HEK293 (cell line): ENCODE measurements at regions not wholly inside any gene's neighbourhood (a gene's known extent, or its start where the extent isn't known, plus 50 kb on each side); places are given as distances from the start of the nearest gene placed in this dataset.

Experiments used
- CTCF ChIA-PET: fragments of 350-600 bp; formaldehyde crosslinking; extraction: SDS; loops from one replicate; lab custom pipeline; 2021; ENCODE audit warnings: antibody characterized with exemption; lab: Yijun Ruan, JAX
- POLR2A ChIA-PET: fragments of 300-600 bp; formaldehyde crosslinking; extraction: SDS; loops from one replicate; lab custom pipeline; 2020; ENCODE audit warnings: antibody characterized with exemption, inconsistent platforms; lab: Yijun Ruan, JAX
- H3K27ac ChIP-seq: fragments of 200-500 bp; sonication (Bioruptor generic); 2 replicates; pipeline ENCODE4 v1.5.1; 2014; ENCODE audit warnings: low read depth, low read length, control low read depth, inconsistent platforms; ENCODE audit errors: extremely low read depth
- H3K36me3 ChIP-seq, 2 experiments: fragments of 200-500 bp in 1 of 2; sonication (Bioruptor generic) in 1 of 2; 1 replicate in 1 of 2; 2 replicates in 1 of 2; pipeline ENCODE4 v1.5.1; 2014 to 2017; ENCODE audit warnings: inconsistent platforms in 2 of 2, low read length in 2 of 2; ENCODE audit not compliant: control insufficient read depth in 2 of 2, insufficient read depth in 1 of 2
- H3K4me1 ChIP-seq: fragments of 200-500 bp; sonication (Bioruptor generic); 2 replicates; pipeline ENCODE4 v1.5.1; 2014; ENCODE audit warnings: mild to moderate bottlenecking, low read length, inconsistent platforms; ENCODE audit not compliant: control insufficient read depth, insufficient read depth
- H3K4me3 ChIP-seq: 2 replicates; pipeline ENCODE4 v1.5.1; 2011; ENCODE audit warnings: low read depth, mild to moderate bottlenecking, control low read depth, low read length, moderate library complexity
- H3K9me3 ChIP-seq: fragments of 200-500 bp; sonication (Bioruptor generic); 2 replicates; pipeline ENCODE4 v1.5.1; 2014; ENCODE audit warnings: low read depth, low read length, inconsistent platforms; ENCODE audit not compliant: control insufficient read depth, insufficient read depth
- BCL11B ChIP-seq: fragments of 450-650 bp; formaldehyde crosslinking; IDR thresholded peaks from 2 replicates; pipeline ENCODE4 v1.5.1; 2016; ENCODE audit warnings: low read depth, missing biosample characterization, missing genetic modification characterization
- FEZF1 ChIP-seq: fragments of 450-650 bp; formaldehyde crosslinking; IDR thresholded peaks from 2 replicates; pipeline ENCODE4 v1.5.1; 2016; ENCODE audit warnings: missing biosample characterization, missing genetic modification characterization
- GFI1B ChIP-seq: fragments of 450-650 bp; formaldehyde crosslinking; IDR thresholded peaks from 2 replicates; pipeline ENCODE4 v1.5.1; 2016; ENCODE audit warnings: missing biosample characterization, missing genetic modification characterization
- GLI2 ChIP-seq: fragments of 450-650 bp; formaldehyde crosslinking; IDR thresholded peaks from 2 replicates; pipeline ENCODE4; 2017; ENCODE audit warnings: missing biosample characterization, missing genetic modification characterization, low read depth, borderline replicate concordance
- KLF16 ChIP-seq: fragments of 450-650 bp; formaldehyde crosslinking; IDR thresholded peaks from 2 replicates; pipeline ENCODE4 v1.5.1; 2017; ENCODE audit warnings: missing biosample characterization, missing genetic modification characterization
- OSR2 ChIP-seq: fragments of 450-650 bp; formaldehyde crosslinking; IDR thresholded peaks from 2 replicates; pipeline ENCODE4 v1.5.1; 2016; ENCODE audit warnings: missing biosample characterization, missing genetic modification characterization
- WT1 ChIP-seq: fragments of 450-650 bp; formaldehyde crosslinking; IDR thresholded peaks from 2 replicates; pipeline ENCODE4 v1.5.1; 2016; ENCODE audit warnings: missing biosample characterization, missing genetic modification characterization
- ZBTB20 ChIP-seq: fragments of 450-650 bp; formaldehyde crosslinking; IDR thresholded peaks from 2 replicates; pipeline ENCODE4 v1.5.1; 2016; ENCODE audit warnings: missing biosample characterization, missing genetic modification characterization
- ZBTB48 ChIP-seq: fragments of 450-650 bp; formaldehyde crosslinking; IDR thresholded peaks from 2 replicates; pipeline ENCODE4 v1.5.1; 2016; ENCODE audit warnings: missing biosample characterization, missing genetic modification characterization
- ZEB2 ChIP-seq: fragments of 450-650 bp; formaldehyde crosslinking; IDR thresholded peaks from 2 replicates; pipeline ENCODE4 v1.5.1; 2016; ENCODE audit warnings: missing biosample characterization, missing genetic modification characterization
- ZNF121 ChIP-seq: fragments of 450-650 bp; formaldehyde crosslinking; IDR thresholded peaks from 2 replicates; pipeline ENCODE4 v1.5.1; 2016; ENCODE audit warnings: missing biosample characterization, missing genetic modification characterization
- ZNF133 ChIP-seq: fragments of 450-650 bp; formaldehyde crosslinking; IDR thresholded peaks from 2 replicates; pipeline ENCODE4 v1.5.1; 2016; ENCODE audit warnings: missing biosample characterization, missing genetic modification characterization
- ZNF140 ChIP-seq: fragments of 450-650 bp; formaldehyde crosslinking; IDR thresholded peaks from 2 replicates; pipeline ENCODE4 v1.5.1; 2016; ENCODE audit warnings: missing biosample characterization, missing genetic modification characterization
- ZNF302 ChIP-seq: fragments of 450-650 bp; formaldehyde crosslinking; IDR thresholded peaks from 2 replicates; pipeline ENCODE4 v1.5.1; 2016; ENCODE audit warnings: missing biosample characterization, missing genetic modification characterization, low read depth
- ZNF585B ChIP-seq: fragments of 450-650 bp; formaldehyde crosslinking; IDR thresholded peaks from 2 replicates; pipeline ENCODE4 v1.5.1; 2016; ENCODE audit warnings: missing biosample characterization, missing genetic modification characterization
- ZNF658 ChIP-seq: fragments of 450-650 bp; formaldehyde crosslinking; IDR thresholded peaks from 2 replicates; pipeline ENCODE4; 2016; ENCODE audit warnings: missing biosample characterization, missing genetic modification characterization
- ZNF677 ChIP-seq: fragments of 450-650 bp; IDR thresholded peaks from 2 replicates; pipeline ENCODE4 v1.5.0; 2018; ENCODE audit warnings: missing biosample characterization, mild to moderate bottlenecking, missing genetic modification characterization, moderate library complexity
- ZNF843 ChIP-seq: fragments of 450-650 bp; formaldehyde crosslinking; IDR thresholded peaks from 2 replicates; pipeline ENCODE4 v1.5.1; 2016; ENCODE audit warnings: missing biosample characterization, missing genetic modification characterization
- ZSCAN30 ChIP-seq: fragments of 450-650 bp; IDR thresholded peaks from 2 replicates; pipeline ENCODE4 v1.5.1; 2018; ENCODE audit warnings: missing biosample characterization, mild to moderate bottlenecking, missing genetic modification characterization, moderate library complexity
- TF ChIP-seq, protein P1 (sequence below): fragments of 450-650 bp; formaldehyde crosslinking; IDR thresholded peaks from 2 replicates; pipeline ENCODE4 v1.5.1; 2016; ENCODE audit warnings: missing biosample characterization, missing genetic modification characterization, borderline replicate concordance
- TF ChIP-seq, protein P2 (sequence below): fragments of 450-650 bp; formaldehyde crosslinking; IDR thresholded peaks from 2 replicates; pipeline ENCODE4 v1.5.1; 2017; ENCODE audit warnings: missing biosample characterization, missing genetic modification characterization
- TF ChIP-seq, protein P3 (sequence below): fragments of 450-650 bp; IDR thresholded peaks from 2 replicates; pipeline ENCODE4 v1.5.1; 2018; ENCODE audit warnings: missing biosample characterization, mild to moderate bottlenecking, missing genetic modification characterization

DNA sequence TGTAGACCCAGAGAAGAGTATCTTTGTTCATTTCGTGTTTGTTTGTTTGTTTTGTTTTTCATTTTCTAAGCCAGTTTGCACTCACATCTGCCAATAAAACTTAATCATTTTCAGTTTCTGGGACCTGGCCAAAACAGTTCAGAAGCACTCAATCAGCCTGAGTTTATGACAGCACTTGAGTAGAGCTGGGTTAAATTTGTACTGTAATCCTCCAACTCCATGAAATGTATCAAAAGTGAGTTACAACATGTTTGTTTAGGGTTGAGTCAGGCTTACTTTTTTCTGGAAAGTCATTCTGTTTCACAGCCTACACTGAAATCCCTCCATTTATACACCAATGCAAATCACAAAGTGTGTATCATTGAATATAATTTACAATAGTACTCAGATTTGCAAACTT lies 91.9 kb downstream of the ZWINT start (continued):
- TF ChIP-seq, protein P1, sequence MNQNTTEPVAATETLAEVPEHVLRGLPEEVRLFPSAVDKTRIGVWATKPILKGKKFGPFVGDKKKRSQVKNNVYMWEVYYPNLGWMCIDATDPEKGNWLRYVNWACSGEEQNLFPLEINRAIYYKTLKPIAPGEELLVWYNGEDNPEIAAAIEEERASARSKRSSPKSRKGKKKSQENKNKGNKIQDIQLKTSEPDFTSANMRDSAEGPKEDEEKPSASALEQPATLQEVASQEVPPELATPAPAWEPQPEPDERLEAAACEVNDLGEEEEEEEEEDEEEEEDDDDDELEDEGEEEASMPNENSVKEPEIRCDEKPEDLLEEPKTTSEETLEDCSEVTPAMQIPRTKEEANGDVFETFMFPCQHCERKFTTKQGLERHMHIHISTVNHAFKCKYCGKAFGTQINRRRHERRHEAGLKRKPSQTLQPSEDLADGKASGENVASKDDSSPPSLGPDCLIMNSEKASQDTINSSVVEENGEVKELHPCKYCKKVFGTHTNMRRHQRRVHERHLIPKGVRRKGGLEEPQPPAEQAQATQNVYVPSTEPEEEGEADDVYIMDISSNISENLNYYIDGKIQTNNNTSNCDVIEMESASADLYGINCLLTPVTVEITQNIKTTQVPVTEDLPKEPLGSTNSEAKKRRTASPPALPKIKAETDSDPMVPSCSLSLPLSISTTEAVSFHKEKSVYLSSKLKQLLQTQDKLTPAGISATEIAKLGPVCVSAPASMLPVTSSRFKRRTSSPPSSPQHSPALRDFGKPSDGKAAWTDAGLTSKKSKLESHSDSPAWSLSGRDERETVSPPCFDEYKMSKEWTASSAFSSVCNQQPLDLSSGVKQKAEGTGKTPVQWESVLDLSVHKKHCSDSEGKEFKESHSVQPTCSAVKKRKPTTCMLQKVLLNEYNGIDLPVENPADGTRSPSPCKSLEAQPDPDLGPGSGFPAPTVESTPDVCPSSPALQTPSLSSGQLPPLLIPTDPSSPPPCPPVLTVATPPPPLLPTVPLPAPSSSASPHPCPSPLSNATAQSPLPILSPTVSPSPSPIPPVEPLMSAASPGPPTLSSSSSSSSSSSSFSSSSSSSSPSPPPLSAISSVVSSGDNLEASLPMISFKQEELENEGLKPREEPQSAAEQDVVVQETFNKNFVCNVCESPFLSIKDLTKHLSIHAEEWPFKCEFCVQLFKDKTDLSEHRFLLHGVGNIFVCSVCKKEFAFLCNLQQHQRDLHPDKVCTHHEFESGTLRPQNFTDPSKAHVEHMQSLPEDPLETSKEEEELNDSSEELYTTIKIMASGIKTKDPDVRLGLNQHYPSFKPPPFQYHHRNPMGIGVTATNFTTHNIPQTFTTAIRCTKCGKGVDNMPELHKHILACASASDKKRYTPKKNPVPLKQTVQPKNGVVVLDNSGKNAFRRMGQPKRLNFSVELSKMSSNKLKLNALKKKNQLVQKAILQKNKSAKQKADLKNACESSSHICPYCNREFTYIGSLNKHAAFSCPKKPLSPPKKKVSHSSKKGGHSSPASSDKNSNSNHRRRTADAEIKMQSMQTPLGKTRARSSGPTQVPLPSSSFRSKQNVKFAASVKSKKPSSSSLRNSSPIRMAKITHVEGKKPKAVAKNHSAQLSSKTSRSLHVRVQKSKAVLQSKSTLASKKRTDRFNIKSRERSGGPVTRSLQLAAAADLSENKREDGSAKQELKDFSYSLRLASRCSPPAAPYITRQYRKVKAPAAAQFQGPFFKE (tag by site-specific recombination), result no peak
- no peak for TF ChIP-seq ZNF121 (tag by site-specific recombination)
- peak; percentile 43; the same call in 1 of the 2 replicates for TF ChIP-seq ZEB2 (tag by site-specific recombination)
- TF ChIP-seq, protein P2, sequence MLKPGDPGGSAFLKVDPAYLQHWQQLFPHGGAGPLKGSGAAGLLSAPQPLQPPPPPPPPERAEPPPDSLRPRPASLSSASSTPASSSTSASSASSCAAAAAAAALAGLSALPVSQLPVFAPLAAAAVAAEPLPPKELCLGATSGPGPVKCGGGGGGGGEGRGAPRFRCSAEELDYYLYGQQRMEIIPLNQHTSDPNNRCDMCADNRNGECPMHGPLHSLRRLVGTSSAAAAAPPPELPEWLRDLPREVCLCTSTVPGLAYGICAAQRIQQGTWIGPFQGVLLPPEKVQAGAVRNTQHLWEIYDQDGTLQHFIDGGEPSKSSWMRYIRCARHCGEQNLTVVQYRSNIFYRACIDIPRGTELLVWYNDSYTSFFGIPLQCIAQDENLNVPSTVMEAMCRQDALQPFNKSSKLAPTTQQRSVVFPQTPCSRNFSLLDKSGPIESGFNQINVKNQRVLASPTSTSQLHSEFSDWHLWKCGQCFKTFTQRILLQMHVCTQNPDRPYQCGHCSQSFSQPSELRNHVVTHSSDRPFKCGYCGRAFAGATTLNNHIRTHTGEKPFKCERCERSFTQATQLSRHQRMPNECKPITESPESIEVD, result peak; percentile 93
- TF ChIP-seq ZSCAN30 (tag by site-specific recombination), result no peak
- no peak for TF ChIP-seq GFI1B (tag by site-specific recombination)
- TF ChIP-seq ZNF843 (tag by site-specific recombination), result 0 out of 2 replicates have a peak, but pooled peaks have one; percentile 37
- TF ChIP-seq ZNF677 (tag by site-specific recombination), result no peak
- TF ChIP-seq, protein P3, sequence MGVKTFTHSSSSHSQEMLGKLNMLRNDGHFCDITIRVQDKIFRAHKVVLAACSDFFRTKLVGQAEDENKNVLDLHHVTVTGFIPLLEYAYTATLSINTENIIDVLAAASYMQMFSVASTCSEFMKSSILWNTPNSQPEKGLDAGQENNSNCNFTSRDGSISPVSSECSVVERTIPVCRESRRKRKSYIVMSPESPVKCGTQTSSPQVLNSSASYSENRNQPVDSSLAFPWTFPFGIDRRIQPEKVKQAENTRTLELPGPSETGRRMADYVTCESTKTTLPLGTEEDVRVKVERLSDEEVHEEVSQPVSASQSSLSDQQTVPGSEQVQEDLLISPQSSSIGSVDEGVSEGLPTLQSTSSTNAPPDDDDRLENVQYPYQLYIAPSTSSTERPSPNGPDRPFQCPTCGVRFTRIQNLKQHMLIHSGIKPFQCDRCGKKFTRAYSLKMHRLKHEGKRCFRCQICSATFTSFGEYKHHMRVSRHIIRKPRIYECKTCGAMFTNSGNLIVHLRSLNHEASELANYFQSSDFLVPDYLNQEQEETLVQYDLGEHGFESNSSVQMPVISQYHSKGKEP, result 0 out of 2 replicates have a peak, but pooled peaks have one; percentile 14
- no peak for TF ChIP-seq BCL11B (tag by site-specific recombination)
- peak; percentile 36; the same call in 1 of the 2 replicates for TF ChIP-seq WT1
- TF ChIP-seq ZNF140 (tag by site-specific recombination), result no peak
- TF ChIP-seq ZNF133 (tag by site-specific recombination), result no peak
- TF ChIP-seq ZBTB48 (tag by site-specific recombination), result no peak
- peak; percentile 50; the same call in 1 of the 2 replicates for TF ChIP-seq FEZF1 (tag by site-specific recombination)
- no peak for TF ChIP-seq ZNF658
- no peak for TF ChIP-seq GLI2 (tag by site-specific recombination)
- peak; percentile 5; the same call in 1 of the 2 replicates for TF ChIP-seq OSR2 (tag by site-specific recombination)
- TF ChIP-seq ZNF585B (tag by site-specific recombination), result no peak

DNA sequence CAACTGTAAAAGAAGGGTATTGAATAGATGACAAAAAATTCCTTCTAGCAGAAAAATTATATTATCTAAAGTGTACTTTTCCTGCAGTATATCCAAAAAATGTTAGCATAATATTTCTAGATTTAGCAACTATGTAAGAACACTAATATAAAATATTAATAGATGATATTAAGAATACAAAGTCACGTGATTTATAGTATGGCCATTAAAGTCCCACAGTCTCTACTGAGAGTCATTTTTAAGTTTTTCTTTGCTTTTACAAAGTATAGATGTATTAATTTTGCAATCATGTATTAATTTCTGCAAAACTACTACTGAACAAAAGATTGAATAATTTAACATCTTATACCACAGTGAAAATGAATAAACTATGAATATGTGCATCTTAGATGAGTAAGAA lies 94.9 kb downstream of the ZWINT start:
- ChIA-PET POLR2A (no interaction called here), CTCF (no interaction called here)
- TF ChIP-seq ZBTB20 (tag by site-specific recombination) (no peak), KLF16 (no peak), ZNF302 (tag by site-specific recombination) (no peak)
- Histone ChIP-seq H3K36me3 (no peaks in the 10 kb centered on the region), H3K9me3 (no peaks in the 10 kb centered on the region), H3K4me1 (no peaks in the 10 kb centered on the region), H3K27ac (no peak overlapping the region), H3K4me3 (no peak overlapping the region)
